ENCODE measurements at regions not wholly inside any gene's neighbourhood (a gene's known extent, or its start where the extent isn't known, plus 50 kb on each side); places are given as distances from the start of the nearest gene placed in this dataset.

DNA sequence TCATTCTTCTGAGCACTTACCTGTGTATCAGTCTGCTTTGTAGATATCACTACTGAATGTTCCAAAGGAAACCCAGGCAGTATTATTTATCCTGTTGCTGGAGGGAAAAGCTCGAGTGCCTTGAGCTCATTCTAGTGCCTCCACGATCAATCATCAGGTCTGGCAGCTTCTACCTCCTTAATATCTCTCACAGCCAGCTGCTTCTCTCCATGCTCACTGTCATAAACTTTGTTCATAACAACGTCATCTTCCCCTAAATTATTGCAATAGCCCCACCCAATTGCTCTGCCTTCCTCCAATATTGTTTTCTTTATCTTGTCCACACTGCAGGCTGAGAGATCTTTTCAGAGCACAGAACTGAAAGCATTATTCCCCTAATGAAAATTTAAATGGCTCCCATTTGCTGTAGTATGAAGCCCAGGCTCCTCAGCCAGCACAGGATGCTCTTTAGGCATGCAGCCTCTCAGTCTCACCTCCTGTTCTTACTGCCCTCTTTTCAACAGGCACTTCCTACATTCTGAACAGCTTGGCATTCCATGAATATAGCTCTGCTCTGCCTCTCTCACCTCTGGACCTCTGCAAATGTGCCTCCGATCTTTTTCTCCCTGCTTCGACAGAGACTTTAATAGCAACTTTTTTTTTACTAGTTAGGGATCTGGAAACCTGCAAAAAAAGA, 504.2 kb upstream of the IGFBP7 start:
- WGBS = 30% methylated on average over 4 of the region's 5 CpGs
- H3K4me3 ChIP-seq = no peak overlapping the region
- no peak for DNase-seq (ENCODE audit: low spot score in 2 of 2)
- H3K4me1 ChIP-seq = no peaks in the 10 kb centered on the region
- no peak overlapping the region for H3K27ac ChIP-seq
- H3K27me3 ChIP-seq = no peaks in the 10 kb centered on the region
- H3K9me3 ChIP-seq = no peaks in the 10 kb centered on the region
- TF ChIP-seq, protein P1, sequence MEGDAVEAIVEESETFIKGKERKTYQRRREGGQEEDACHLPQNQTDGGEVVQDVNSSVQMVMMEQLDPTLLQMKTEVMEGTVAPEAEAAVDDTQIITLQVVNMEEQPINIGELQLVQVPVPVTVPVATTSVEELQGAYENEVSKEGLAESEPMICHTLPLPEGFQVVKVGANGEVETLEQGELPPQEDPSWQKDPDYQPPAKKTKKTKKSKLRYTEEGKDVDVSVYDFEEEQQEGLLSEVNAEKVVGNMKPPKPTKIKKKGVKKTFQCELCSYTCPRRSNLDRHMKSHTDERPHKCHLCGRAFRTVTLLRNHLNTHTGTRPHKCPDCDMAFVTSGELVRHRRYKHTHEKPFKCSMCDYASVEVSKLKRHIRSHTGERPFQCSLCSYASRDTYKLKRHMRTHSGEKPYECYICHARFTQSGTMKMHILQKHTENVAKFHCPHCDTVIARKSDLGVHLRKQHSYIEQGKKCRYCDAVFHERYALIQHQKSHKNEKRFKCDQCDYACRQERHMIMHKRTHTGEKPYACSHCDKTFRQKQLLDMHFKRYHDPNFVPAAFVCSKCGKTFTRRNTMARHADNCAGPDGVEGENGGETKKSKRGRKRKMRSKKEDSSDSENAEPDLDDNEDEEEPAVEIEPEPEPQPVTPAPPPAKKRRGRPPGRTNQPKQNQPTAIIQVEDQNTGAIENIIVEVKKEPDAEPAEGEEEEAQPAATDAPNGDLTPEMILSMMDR (IDR thresholded peaks at IDR 0.05) = no peak
- TF ChIP-seq POLR2A (IDR thresholded peaks at IDR 0.05) (no peak), EP300 (IDR thresholded peaks at IDR 0.05) (no peak), POLR2AphosphoS5 (IDR thresholded peaks at IDR 0.05) (no peak)
- no peaks in the 10 kb centered on the region for H3K36me3 ChIP-seq

DNA sequence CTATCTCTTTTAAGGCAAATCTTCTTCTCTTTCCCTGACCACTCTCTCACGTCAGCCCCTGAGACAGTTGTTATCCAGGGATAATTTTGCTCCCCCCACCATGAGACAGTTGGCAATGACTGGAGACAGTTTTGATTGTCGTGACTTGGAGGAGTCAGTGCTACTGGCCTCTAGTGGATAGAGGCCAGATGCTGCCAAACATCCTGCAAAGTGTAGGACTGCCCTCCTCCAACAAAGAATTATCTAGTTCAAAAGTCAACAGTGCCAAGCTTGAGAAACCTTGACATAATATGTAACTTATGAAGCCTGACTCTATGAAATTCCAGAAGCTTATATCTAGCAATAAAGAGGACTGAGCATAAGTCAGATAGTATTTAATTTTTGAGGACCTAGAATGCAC, 502.1 kb upstream of the IGFBP7 start:
- H3K9me3 ChIP-seq = no peaks in the 10 kb centered on the region
- DNase-seq (ENCODE audit: low spot score in 2 of 2) = no peak

DNA sequence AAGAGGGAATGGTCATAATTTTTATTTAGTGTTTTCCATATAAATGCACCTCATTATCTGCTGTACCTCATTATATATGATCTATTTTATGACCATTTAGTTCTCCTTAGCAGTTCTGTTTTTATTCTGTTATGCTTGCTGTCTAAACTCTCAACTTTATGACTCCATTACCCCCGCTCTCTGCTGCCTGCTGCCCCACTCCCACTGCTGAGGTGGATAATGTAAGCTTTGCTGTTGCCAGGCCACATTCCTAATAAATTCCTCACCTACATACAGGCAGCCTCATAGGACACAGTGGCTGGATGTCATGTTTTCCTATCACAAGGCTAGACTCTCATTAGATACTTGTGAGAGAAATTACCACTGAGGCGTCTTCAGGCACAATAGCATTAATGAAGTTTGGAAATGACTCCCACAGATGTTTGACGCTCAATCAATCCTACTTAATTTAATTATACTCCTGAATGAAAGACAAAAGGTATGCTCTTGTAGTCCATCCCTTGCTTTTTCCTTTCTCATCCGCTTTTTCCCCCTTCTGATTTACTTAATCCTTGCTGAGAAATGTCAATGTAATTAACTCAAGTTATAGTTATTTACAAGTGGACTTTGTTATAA, 497.5 kb upstream of the IGFBP7 start:
- Histone ChIP-seq H3K27ac (no peak overlapping the region), H3K9me3 (no peaks in the 10 kb centered on the region)
- 82% methylated on average over 4 of the region's 4 CpGs for WGBS

More for the DNA sequence above, 502.1 kb upstream of the IGFBP7 start:
- no peak overlapping the region for H3K27ac ChIP-seq
- H3K36me3 ChIP-seq = no peaks in the 10 kb centered on the region
- TF ChIP-seq POLR2AphosphoS5 (IDR thresholded peaks at IDR 0.05) = no peak
- TF ChIP-seq POLR2A (IDR thresholded peaks at IDR 0.05) = no peak
- TF ChIP-seq EP300 (IDR thresholded peaks at IDR 0.05) = no peak
- TF ChIP-seq, protein P1 (IDR thresholded peaks at IDR 0.05) = no peak
- no peak overlapping the region for H3K4me3 ChIP-seq
- H3K4me1 ChIP-seq = no peaks in the 10 kb centered on the region
- 48% methylated on average over 2 of the region's 2 CpGs for WGBS
- no peaks in the 10 kb centered on the region for H3K27me3 ChIP-seq

DNA sequence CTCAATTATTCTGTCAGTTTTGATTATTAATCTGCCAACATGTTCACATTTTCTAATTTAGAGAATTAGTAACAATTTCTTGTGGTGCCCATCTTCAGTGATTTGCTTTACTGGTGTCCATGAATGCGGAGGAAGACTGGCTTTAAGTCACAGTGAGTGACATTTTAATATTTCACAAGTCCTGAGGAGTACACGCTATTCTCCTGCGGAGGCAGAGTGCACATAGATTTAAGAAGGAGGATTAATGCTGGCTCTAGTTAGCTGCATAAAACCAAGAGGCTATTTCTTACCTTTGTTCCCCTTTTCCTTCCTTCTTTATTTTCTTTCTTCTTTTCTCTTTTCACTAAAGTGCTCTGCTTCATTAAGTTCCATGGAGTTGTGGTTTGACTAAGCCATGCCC, 495.2 kb upstream of the IGFBP7 start:
- Histone ChIP-seq H3K27me3 (no peaks in the 10 kb centered on the region), H3K27ac (no peak overlapping the region), H3K4me1 (no peaks in the 10 kb centered on the region), H3K36me3 (no peaks in the 10 kb centered on the region), H3K4me3 (no peak overlapping the region), H3K9me3 (no peaks in the 10 kb centered on the region)
- DNase-seq (ENCODE audit: low spot score in 2 of 2) = no peak
- TF ChIP-seq, protein P1 (IDR thresholded peaks at IDR 0.05) = no peak
- TF ChIP-seq EP300 (IDR thresholded peaks at IDR 0.05) (no peak), POLR2A (IDR thresholded peaks at IDR 0.05) (no peak), POLR2AphosphoS5 (IDR thresholded peaks at IDR 0.05) (no peak)
- WGBS = 89% methylated on average over 3 of the region's 3 CpGs

More for the DNA sequence above, 497.5 kb upstream of the IGFBP7 start:
- Histone ChIP-seq H3K4me1 (no peaks in the 10 kb centered on the region), H3K4me3 (no peak overlapping the region), H3K27me3 (no peaks in the 10 kb centered on the region), H3K36me3 (no peaks in the 10 kb centered on the region)
- no peak for TF ChIP-seq EP300 (IDR thresholded peaks at IDR 0.05)
- TF ChIP-seq, protein P1 (IDR thresholded peaks at IDR 0.05) = no peak
- TF ChIP-seq POLR2AphosphoS5 (IDR thresholded peaks at IDR 0.05) = no peak
- no peak for TF ChIP-seq POLR2A (IDR thresholded peaks at IDR 0.05)
- no peak for DNase-seq (ENCODE audit: low spot score in 2 of 2)

DNA sequence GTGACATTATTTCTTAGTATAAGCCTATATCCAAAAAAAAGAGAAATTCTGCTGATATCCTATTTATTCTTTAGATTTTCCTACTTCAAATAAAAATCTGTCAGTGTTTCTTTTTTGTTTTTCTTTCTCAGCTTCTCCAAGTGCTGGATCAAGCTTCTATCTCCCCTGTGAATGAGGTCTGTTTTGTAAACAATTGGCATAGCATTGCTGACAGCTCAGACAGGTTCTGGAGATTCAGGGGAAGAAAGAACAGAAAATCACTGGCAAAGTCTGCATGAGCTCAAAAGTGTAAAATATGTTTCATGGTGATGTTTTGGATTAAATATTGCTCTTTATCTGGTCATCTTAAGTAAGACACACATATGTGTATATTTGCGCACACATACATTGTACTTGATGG, 492.0 kb upstream of the IGFBP7 start:
- H3K4me1 ChIP-seq = no peaks in the 10 kb centered on the region
- WGBS = 94% methylated on average over 1 of the region's 1 CpG
- H3K4me3 ChIP-seq = no peak overlapping the region
- no peak overlapping the region for H3K27ac ChIP-seq
- DNase-seq (ENCODE audit: low spot score in 2 of 2) = no peak
- H3K27me3 ChIP-seq = no peaks in the 10 kb centered on the region
- TF ChIP-seq POLR2A (IDR thresholded peaks at IDR 0.05) (no peak), POLR2AphosphoS5 (IDR thresholded peaks at IDR 0.05) (no peak), EP300 (IDR thresholded peaks at IDR 0.05) (no peak)
- TF ChIP-seq, protein P1 (IDR thresholded peaks at IDR 0.05) = no peak
- no peaks in the 10 kb centered on the region for H3K9me3 ChIP-seq
- H3K36me3 ChIP-seq = no peaks in the 10 kb centered on the region

All from suprapubic skin (tissue), 4 donors.